Activated CD4-positive, alpha-beta T cell treated with anti-CD3 and anti-CD28 coated beads, Interleukin-2, amount 50 U/mL, for 24 hours (primary cell): ENCODE measurements at regions not wholly inside any gene's neighbourhood (a gene's known extent, or its start where the extent isn't known, plus 50 kb on each side); places are given as distances from the start of the nearest gene placed in this dataset.

Source experiments
- DNase-seq, 2 donors: peaks; one replicate each; pipeline ENCODE4 v3.0.0-alpha.2; 2020; ENCODE audit warnings: low read depth in 1 of 2, low spot score in 1 of 2

- DNase-seq = no peak
These were observed 58.2 kb upstream of the B3GAT1 start for GRCh38 chr11:134470238-134470637.

GRCh38 chr11:134469627-134470026 is 57.6 kb upstream of the B3GAT1 start:
- no peak for DNase-seq

GRCh38 chr11:134468796-134469195 is 56.8 kb upstream of the B3GAT1 start:
- no peak for DNase-seq

- no peak for DNase-seq
These were observed 56.1 kb upstream of the B3GAT1 start for GRCh38 chr11:134468081-134468668.

GRCh38 chr11:134466610-134467567 is 54.8 kb upstream of the B3GAT1 start:
- DNase-seq = no peak

- DNase-seq = no peak
These were observed 54.1 kb upstream of the B3GAT1 start for GRCh38 chr11:134466156-134466555.

GRCh38 chr11:134464981-134465730 is 53.1 kb upstream of the B3GAT1 start:
- no peak for DNase-seq

- DNase-seq = no peak
These were observed 52.2 kb upstream of the B3GAT1 start for GRCh38 chr11:134464196-134464595.

GRCh38 chr11:134463716-134464115 is 51.7 kb upstream of the B3GAT1 start:
- DNase-seq = no peak
